Heart left ventricle (tissue), 13 donors: ENCODE measurements at regions not wholly inside any gene's neighbourhood (a gene's known extent, or its start where the extent isn't known, plus 50 kb on each side); places are given as distances from the start of the nearest gene placed in this dataset.

Experiments
- POLR2A ChIP-seq, 2 donors: fragments of 450-650 bp; IDR thresholded peaks; one replicate each; pipeline ENCODE4 v1.6.1; 2017; ENCODE audit warnings: antibody characterized with exemption in 2 of 2, mild to moderate bottlenecking in 2 of 2, moderate library complexity in 2 of 2
- TF ChIP-seq, protein P1 (sequence below), 12 donors: fragments of 200-600 bp; sonication (generic) in 4 of 12; IDR thresholded peaks; one replicate each; pipeline versions ENCODE4 v1.5.0 to v1.8.0; 2018 to 2022; ENCODE audit warnings: antibody characterized with exemption in 12 of 12, mild to moderate bottlenecking in 5 of 12
- donor health status: ischemic (EF 13 %, LVEDD 7.1; RV severe dilation, severe dysfunction).
- donor health status: DM: no; HTN: yes; CAD: no.
- donor health status: DM: no; HTN: no; CAD: no.
- donor health status: ischemic (EF 25% LVEDD 6.9; RV normal size, moderate dysfunction).
- donor health status: ischemic (EF 25% LVEDD 5.7; RV mildly dilated, moderate dysfunction).
- donor health status: ischemic (EF 35%, LVEDD 5.7; RV mildly dilated, moderate dysfunction).
- donor health status: nonischemic (EF 11% LVEDD 7.7; RV severe dilation, severe dysfunction).
- donor health status: DM: yes; HTN: yes; CAD: no.
- donor health status: PGD.
- donor health status: ischemic (EF 29% LVEDD 5.4; RV normal size, mild dysfunction).
- donor health status: nonischemic (EF 23%, LVEDD 6.1; RV moderate dilation, normal function).

DNA sequence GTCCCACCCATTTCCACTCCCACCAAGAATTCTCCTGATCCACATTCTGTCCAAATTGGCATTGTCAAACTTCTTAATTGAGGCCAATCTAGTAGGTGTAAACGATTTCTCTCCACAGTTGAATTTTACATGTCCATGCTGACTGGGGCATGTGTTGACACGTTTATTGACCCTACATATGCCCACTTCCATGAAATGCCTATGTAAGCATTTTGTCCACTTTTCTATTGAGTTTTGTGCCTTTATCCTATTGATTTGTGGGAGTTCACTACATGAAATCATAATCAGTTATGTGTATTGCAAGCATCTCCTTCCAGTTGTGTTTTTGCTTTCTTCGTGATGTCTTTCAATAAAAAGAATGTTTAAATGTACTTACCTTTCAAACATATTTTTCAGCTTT lies 141.7 kb upstream of the NSMCE3 start:
- TF ChIP-seq, protein P1, sequence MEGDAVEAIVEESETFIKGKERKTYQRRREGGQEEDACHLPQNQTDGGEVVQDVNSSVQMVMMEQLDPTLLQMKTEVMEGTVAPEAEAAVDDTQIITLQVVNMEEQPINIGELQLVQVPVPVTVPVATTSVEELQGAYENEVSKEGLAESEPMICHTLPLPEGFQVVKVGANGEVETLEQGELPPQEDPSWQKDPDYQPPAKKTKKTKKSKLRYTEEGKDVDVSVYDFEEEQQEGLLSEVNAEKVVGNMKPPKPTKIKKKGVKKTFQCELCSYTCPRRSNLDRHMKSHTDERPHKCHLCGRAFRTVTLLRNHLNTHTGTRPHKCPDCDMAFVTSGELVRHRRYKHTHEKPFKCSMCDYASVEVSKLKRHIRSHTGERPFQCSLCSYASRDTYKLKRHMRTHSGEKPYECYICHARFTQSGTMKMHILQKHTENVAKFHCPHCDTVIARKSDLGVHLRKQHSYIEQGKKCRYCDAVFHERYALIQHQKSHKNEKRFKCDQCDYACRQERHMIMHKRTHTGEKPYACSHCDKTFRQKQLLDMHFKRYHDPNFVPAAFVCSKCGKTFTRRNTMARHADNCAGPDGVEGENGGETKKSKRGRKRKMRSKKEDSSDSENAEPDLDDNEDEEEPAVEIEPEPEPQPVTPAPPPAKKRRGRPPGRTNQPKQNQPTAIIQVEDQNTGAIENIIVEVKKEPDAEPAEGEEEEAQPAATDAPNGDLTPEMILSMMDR (IDR thresholded peaks at IDR 0.05): no peak
- TF ChIP-seq POLR2A (IDR thresholded peaks at IDR 0.05): no peak
